HCT116 (cell line): ENCODE measurements at regions not wholly inside any gene's neighbourhood (a gene's known extent, or its start where the extent isn't known, plus 50 kb on each side); places are given as distances from the start of the nearest gene placed in this dataset.

Source experiments
- ATF3 ChIP-seq: IDR thresholded peaks from 2 replicates; pipeline ENCODE4 v1.6.1; 2012
- CBX3 ChIP-seq: IDR thresholded peaks from 2 replicates; pipeline ENCODE4 v1.6.1; 2012; ENCODE audit warnings: low read depth
- CTCF ChIP-seq, 3 experiments: fragments of 200-600 bp in 1 of 3; sonication (generic) in 1 of 3; IDR thresholded peaks in 2 of 3; conservative IDR thresholded peaks in 1 of 3; 2 replicates each; pipeline ENCODE4 v1.5.1; 2012 to 2017; ENCODE audit warnings: low read depth in 2 of 3, low read length in 2 of 3, antibody characterized with exemption in 1 of 3, borderline replicate concordance in 1 of 3, control low read depth in 1 of 3, mild to moderate bottlenecking in 1 of 3, mixed read lengths in 1 of 3, mixed run types in 1 of 3, moderate library complexity in 1 of 3; ENCODE audit not compliant: insufficient read depth in 1 of 3
- EZH2 ChIP-seq: fragments of 200-600 bp; sonication (generic); IDR thresholded peaks from 2 replicates; pipeline ENCODE4 v1.6.1; 2017; ENCODE audit warnings: antibody characterized with exemption, mixed run types
- EZH2phosphoT487 ChIP-seq: fragments of 200-600 bp; IDR thresholded peaks from 2 replicates; pipeline ENCODE4 v1.6.1; 2018; ENCODE audit warnings: antibody characterized with exemption, borderline replicate concordance
- MAX ChIP-seq: IDR thresholded peaks from 2 replicates; pipeline ENCODE4 v1.6.1; 2012
- POLR2A ChIP-seq: IDR thresholded peaks from 2 replicates; pipeline ENCODE4 v1.7.0; 2011; ENCODE audit warnings: borderline replicate concordance; ENCODE audit not compliant: insufficient read depth, insufficient read length; ENCODE audit errors: extremely low read depth
- RAD21 ChIP-seq: IDR thresholded peaks from 2 replicates; pipeline ENCODE4 v1.6.1; 2012; ENCODE audit warnings: low read depth, mild to moderate bottlenecking
- SIN3A ChIP-seq: IDR thresholded peaks from 2 replicates; pipeline ENCODE4 v1.6.1; 2012; ENCODE audit warnings: low read depth
- ZFX ChIP-seq: fragments of 450-650 bp; IDR thresholded peaks from 2 replicates; pipeline ENCODE4 v1.6.1; 2017

DNA sequence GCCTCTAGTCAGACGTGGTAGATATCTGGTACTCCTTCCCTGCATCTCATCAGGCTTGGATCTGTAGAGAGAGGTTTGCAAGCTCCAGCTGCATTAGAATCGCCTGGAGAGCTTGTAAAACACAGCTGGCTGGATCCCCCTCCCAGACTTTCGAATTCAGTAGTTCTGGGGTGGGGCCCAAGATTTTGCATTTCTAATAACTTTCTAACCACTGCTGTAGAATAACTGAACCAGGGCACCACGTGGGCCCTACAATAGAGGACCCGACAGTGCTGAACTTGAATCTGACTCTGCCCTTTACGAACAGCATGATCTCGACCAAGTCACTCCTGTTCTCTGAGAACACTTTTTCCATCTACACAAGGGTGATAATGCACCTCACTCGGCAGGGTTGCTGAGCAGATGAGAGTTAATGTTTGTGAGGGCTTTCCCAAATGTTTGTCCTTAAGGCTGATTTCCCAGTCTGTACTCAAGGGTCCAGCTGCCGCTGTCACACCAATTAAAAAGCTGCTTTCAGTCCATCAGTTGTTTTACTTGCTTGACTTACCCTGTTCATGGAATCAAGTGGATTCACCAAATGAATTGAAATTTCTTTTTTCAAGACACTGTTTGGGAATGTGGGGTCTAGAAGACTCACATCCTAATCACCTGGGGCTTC is 86.6 kb upstream of the SLC24A4 start:
- TF ChIP-seq POLR2A (no peak), ZFX (no peak), CTCF (IDR thresholded peaks at IDR 0.05 in 2 of 3, conservative IDR thresholded peaks at IDR 0.05 in 1 of 3; ENCODE audit: borderline replicate concordance in 1 of 3, insufficient read depth in 1 of 3, low read depth in 2 of 3, low read length in 2 of 3) (no peak), EZH2phosphoT487 (no peak), MAX (no peak), EZH2 (no peak), SIN3A (no peak), CBX3 (no peak), ATF3 (no peak), RAD21 (no peak)
